Mammary epithelial cell (primary cell): ENCODE measurements at regions not wholly inside any gene's neighbourhood (a gene's known extent, or its start where the extent isn't known, plus 50 kb on each side); places are given as distances from the start of the nearest gene placed in this dataset.

Experiments used
- EZH2 ChIP-seq: IDR thresholded peaks from 2 replicates; pipeline ENCODE4 v1.6.1; 2012; ENCODE audit warnings: low read length, inconsistent platforms, borderline replicate concordance
- TF ChIP-seq, protein P1 (sequence below), 2 donors: IDR thresholded peaks in 1 of 2; conservative IDR thresholded peaks in 1 of 2; 2 replicates each; pipeline ENCODE4 v1.5.1; 2011 to 2012; ENCODE audit warnings: inconsistent platforms in 2 of 2, low read length in 2 of 2, mild to moderate bottlenecking in 2 of 2, control low read depth in 1 of 2, low read depth in 1 of 2; ENCODE audit not compliant: insufficient read depth in 1 of 2; ENCODE audit errors: extremely low read depth in 1 of 2

- TF ChIP-seq, protein P1, sequence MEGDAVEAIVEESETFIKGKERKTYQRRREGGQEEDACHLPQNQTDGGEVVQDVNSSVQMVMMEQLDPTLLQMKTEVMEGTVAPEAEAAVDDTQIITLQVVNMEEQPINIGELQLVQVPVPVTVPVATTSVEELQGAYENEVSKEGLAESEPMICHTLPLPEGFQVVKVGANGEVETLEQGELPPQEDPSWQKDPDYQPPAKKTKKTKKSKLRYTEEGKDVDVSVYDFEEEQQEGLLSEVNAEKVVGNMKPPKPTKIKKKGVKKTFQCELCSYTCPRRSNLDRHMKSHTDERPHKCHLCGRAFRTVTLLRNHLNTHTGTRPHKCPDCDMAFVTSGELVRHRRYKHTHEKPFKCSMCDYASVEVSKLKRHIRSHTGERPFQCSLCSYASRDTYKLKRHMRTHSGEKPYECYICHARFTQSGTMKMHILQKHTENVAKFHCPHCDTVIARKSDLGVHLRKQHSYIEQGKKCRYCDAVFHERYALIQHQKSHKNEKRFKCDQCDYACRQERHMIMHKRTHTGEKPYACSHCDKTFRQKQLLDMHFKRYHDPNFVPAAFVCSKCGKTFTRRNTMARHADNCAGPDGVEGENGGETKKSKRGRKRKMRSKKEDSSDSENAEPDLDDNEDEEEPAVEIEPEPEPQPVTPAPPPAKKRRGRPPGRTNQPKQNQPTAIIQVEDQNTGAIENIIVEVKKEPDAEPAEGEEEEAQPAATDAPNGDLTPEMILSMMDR (conservative IDR thresholded peaks at IDR 0.05 in 1 of 2, IDR thresholded peaks at IDR 0.05 in 1 of 2; ENCODE audit: extremely low read depth in 1 of 2, insufficient read depth in 1 of 2, low read depth in 1 of 2, low read length in 2 of 2), result no peak
- no peak for TF ChIP-seq EZH2
Observed at GRCh38 chr10:42984035-42984610, 92.7 kb upstream of the RET start.
